Fibroblast of skin of abdomen (primary cell): ENCODE measurements at regions not wholly inside any gene's neighbourhood (a gene's known extent, or its start where the extent isn't known, plus 50 kb on each side); places are given as distances from the start of the nearest gene placed in this dataset.
A peak's percentile ranks its signal among the peaks of the same experiment; 100 is the strongest.

Experiments
- DNase-seq: peaks from one replicate; pipeline ENCODE4 v3.0.0-alpha.2; 2013

DNA sequence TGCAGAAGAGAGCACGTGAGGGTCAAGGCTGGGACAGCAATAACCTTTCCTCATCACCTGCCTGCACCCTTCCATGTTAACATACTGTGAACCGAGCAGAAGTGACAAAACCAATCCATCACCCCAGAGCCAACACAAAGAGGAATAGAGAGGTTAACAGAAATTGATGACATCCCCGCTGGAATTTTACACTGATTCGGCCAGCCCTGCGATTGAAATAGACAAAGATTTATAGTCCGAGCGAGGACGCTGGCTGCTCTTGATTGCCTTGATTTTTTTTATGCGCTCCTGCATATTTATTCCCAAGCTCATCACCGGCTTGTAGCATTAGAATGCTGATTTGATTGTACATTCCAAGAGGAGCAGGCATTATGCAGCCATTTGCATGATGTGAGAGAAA is 729.7 kb downstream of the BCL11B start:
- no peak for DNase-seq

DNA sequence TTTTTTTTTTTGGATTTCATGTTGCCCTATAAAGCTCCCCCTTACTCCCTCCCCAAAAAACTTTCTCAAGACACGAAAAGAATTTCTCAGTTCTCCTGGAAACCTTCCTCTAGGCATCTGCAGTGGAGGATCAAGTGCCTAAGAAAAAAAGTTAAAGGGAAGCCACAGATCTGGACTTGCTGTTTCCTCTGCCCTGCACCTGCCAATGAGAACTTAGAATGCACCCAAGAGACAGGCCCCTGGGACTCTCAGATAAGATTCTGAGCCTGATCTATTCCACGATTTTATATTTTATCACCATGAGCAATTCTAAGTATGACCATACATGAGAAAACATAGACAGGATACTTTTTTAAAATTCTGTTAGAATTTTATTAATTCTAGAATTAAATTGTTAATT is 728.9 kb downstream of the BCL11B start:
- DNase-seq, result no peak

DNA sequence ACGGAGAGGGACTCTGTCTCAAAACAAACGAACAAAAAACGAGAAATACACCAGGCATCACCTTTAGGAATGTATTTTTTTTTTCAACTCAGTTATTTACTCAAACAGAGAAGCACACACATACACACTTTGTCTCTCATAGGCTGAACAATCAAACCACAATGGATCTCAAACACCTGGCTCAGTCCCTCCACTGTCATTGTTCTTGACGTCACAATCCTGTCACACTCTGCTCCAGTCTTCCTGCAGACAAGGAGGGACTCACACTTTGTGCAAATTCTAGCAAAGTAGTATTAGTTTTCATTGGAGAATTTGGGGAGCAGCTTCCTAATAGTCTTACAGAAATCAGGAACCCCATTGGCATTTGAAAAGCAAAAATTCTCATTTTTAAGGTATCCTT is 727.8 kb downstream of the BCL11B start:
- DNase-seq, result no peak

DNA sequence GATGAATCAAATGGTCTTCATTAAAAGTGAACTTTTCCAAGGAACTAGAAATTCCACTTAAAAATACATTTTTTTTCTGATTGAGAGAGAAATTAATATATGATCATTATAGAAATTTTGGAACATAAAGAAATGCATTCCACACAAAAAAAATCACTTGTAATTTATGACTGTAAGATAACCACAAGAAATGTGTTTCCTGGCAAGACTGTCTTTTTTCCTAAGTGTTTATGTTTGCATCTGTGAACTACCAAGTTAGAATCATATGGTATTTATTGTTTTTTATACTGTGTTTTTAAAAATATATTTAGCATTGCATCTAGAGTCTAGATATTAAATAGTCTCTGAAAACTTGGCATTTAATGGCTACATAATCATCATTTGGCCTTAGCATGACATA is 726.8 kb downstream of the BCL11B start:
- DNase-seq, result no peak

DNA sequence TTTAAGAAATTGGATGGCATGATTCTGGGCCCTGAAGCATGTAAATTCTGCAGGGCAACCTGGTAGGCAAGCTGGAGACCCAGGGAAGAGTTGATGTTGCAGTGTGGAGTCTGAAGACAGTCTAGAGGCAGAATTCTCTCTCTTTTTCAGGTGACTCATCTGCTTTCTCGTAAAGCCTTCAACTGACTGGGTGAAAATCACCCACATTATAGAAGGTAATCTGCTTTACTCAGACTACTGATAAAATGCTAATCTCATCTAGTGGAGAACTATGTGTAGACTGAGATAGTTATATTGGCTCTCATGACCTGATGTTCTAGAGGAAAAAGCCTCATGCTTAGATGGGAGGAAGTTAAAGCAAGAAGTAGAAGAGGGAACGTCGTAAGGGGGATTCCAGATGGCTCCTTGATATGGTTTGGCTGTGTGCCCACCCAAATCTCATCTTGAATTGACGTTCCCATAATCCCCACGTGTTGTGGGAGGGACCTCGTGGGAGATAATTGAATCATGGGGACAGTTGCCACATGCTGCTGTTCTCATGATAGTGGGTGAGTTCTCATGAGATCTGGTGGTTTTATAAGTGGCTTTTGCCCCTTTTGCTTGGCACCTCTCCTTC is 723.8 kb downstream of the BCL11B start:
- no peak for DNase-seq

DNA sequence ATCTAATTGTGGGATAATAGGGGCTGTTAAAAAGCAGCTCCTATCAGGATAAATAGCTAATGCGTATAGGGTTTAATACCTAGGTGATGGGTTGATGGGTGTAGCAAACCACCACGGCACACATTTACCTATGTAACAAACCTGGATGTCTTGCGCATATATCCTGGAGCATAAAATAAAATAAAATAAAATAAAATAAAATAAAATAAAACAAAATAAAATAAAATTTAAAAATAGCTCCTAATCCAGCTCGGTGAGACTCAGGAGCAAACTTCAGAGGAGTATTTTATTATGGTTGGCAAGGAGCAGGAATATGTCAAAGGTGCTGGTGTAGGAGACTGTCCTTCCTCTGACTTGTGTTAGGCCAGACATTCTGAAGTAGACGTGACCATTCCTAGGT is 721.0 kb downstream of the BCL11B start:
- no peak for DNase-seq

DNA sequence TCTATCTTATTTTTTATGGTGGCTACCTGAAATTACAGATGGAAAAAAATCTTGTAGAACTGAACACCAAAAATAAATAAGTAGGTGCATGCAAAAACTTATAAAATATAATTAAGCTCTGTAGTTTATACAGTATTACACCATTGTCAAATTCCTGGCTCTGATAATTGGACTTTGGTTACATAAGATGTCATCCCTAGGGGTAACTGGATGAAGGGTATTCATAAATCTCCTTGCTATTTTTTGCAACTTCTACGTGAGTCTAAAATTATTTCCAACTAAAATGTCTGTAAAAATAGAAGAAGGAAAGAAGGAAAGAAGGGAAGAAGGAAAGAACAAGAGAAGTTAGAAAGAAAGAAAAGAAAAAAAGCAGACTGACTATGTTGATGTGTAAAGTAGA is 716.6 kb downstream of the BCL11B start:
- DNase-seq, result no peak

DNA sequence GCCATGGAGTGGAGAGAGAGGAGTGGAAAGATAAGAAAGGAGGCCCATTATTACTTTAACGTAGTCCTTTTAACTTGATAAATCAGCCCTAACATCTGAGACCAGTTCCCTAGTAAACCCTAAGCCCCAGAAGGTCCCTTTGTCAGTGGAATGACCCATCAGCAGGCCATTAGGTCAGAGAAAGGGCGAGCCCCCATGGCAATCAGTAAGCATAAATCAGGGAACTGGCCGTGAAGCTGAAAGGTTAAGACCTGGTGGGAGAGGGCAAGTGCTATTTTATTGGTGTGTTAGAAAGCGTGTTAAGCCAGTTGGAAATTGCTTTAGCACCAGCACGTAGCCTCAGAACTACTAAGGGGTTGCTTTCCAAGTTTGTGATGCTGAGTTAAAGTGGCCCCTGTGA is 708.0 kb downstream of the BCL11B start:
- DNase-seq, result no peak

DNA sequence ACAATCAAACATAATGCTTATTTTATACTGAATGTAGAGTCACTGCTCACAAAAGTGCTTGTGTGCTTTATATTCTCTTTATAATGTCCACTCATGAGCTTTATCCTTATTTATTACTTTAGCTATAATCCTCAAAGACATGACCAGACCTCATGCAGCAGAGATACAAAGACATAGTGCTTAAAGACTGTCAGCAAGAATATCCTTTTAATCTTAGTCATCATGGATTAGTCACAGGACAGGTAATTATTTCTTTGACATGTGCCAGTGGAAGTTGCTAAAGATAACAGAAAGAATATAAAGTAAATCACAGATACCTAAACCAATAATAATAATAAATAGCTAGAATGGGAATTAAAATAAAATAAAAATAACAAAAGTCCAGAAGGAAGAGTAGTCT is 707.5 kb downstream of the BCL11B start:
- DNase-seq, result no peak

DNA sequence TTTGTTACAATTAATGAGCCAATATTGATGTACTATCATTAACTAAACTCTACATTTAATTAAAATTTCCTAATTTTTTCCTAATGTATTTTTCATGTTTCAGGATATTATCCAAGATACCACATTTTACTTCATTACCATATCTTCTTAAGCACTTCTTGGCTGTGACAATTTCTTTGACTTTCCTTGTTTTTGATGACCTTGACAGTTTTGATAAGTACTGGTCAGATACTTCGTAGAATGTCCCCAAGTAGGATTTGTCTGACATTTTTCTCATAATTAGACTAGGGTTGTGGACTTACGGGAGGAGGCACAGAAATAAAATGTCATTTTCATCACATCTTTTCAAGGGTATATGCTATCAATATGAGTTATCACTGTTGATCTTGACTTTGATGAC is 700.9 kb downstream of the BCL11B start:
- DNase-seq, result no peak

DNA sequence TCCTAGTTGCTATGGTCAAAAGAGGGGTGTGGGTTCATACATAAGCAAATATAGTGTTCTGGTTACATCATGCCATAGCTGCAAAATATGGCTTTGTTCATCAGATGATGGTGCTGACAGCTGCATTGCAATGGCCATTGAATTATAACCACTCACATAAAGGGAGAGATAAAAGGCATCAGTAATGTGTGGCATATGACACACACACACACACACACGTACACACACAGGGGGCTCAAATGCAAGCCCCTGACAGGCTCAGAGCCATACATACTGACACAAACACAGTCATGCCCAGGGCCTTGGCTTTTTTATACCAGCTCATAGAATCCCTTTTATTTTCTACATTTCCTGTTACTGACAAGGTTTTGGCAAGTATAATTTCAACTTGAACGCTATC is 698.9 kb downstream of the BCL11B start:
- DNase-seq, result peak; percentile 6

DNA sequence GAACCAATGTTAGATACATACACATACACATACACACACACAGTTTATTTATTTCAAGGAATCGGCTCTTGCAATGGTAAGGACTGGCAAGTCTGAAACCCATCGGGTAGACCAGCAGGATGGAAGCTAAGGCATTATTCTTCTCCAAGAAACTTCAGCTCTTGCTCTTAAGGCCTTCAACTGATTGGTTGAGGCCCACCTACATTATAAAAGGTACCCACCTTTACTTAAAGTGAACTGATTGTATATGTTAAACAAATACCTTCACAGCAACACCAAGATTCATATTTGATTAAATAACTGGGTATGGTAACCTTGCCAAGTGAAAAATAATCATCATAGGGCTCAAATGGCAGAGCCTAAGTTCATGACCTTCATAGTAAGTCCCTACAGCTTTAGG is 695.5 kb downstream of the BCL11B start:
- DNase-seq, result no peak

DNA sequence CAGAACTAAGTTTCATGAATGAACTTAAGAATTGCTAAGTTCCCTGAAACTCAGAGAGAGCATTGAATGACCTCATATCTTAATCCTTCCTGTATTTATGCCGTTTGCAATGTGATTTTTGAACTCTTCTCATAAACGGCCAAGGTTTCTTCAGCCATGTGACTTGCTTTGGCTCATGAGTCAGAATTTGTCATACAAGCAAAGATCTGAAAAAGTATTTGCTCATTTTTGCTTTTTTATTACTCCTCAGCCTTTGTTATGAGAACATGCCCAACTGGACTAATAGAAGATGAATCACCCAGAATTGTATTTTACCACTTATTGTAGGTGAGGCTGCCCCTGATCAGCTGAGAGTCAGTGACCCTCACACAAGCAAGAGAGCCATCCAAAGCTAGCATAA is 693.8 kb downstream of the BCL11B start:
- DNase-seq, result peak; percentile 67

DNA sequence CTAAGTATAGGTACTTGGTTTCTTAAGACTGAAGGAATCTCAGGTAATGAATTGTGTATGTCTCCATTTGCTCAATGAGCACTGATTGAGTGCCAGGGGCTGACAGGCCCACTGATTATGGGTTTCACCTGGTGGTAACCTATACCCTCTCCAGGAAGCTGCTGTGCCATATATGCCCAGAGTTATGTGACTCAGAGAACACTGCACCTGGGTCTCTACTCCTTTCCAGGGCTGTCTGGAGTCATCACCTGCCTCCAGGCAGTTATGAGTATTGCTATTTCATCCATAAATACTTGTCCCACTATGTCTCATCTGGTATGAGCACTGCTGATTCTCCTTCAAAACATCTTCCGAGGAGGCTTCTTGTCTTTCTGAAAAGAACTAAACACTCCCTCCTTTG is 692.9 kb downstream of the BCL11B start:
- no peak for DNase-seq

DNA sequence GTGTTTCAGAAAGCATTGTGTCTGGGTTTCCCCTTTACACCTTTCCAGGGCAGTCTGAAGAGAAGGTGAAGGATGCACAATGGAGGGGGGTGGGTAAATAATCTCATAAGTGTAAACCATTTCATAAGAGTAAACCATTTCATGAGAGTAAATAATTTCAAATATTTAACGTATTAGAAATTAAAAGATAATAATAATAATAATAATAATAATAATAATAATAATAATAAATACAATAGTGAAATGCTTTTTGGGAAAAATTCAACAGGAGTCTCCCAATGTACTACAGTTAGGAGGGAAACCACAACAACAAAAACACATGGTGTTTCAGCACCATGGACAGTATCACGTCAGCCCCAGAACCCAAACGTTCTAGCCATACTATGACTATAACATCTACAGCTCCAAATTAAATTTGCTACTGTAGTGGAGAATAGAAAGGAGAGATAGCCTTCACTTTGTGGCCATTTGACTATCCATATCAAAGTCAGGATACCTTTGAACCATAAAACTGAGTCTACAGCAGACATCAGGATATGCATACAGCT is 691.8 kb downstream of the BCL11B start:
- peak; percentile 37 for DNase-seq

DNA sequence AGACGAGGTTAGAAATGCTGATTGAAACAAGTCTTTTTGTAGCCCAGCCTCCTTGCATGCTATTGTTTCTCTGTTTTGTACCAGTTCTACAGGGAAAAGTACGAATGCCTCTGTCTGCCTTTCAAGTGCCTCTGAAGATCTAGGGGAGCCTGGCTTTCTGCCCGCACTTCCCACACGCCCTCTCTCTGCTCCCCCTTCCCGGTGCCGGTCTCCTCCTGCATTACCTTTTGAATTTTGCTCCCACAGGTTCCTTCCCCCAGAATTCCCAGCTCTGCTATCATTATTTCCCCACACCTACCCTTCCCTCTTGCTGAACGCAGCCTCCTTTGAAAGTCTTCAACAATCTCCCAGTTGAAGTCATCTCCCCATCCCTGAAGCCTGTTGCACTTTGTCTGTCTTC is 689.7 kb downstream of the BCL11B start:
- no peak for DNase-seq

DNA sequence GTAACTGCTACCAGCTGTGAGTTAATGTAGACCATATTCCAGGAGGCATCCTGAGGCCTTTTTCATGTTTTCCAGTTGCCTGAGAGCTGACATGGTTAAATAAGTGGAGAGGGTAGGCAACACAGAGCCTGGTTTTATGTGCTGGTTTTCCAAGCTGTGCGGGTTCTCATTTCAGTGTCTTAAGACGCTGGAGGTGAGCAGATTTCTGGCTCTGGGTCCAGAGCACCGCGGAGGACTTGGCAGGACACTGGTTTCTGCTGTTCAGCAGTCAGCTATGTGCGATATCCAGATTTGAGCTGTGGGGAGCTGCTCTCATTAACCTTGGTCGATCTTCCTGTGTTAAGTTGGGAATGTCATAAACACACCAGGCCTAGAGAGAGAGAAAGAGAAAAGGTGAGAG is 680.8 kb downstream of the BCL11B start:
- no peak for DNase-seq

DNA sequence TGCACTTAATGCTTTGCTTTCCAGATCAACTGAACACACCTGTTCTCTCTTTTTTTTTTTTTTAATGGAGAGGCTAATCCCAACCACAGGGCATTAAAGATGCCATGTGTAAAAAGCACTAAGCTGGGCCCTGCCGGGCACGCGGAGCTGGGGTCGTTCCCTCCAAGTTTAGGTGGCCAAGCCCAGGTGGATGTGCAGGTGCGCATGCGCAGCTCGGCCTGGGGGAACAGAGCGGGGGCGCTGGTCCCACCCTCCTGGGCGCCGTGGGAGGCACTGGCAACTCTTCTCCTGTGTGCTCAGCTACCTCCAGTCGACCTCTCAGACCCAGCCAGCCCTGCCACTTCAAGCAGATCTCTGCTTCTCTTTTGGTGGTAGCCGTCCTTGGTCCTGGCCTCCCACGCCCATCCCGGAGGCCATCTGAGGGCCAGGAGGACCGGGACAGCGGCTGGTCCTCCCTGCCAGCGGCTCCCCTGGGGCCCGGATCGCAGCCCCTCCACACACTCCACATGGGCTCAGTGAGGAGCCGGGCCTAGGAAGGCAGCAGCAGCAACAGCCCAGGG is 679.3 kb downstream of the BCL11B start:
- no peak for DNase-seq

DNA sequence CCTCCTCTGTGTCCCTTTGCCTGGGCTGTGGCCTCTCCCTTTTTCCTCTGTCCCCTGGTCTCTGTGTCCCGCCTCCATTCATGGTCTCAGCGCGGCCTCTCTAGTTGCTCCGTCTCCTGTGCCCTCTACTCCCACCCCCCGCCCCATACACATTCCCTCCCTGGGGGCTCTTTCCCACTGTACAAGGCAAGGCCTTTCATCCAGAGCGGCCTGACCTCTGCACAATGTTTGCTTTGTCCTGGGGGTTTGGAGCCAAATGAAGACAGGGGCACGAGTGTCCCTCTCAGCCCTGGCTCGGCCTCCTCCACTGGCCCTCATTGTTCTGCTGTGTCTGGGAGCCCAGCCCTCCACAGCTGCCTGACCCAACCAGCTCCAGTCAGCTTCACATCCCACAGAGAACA is 678.6 kb downstream of the BCL11B start:
- DNase-seq, result no peak

DNA sequence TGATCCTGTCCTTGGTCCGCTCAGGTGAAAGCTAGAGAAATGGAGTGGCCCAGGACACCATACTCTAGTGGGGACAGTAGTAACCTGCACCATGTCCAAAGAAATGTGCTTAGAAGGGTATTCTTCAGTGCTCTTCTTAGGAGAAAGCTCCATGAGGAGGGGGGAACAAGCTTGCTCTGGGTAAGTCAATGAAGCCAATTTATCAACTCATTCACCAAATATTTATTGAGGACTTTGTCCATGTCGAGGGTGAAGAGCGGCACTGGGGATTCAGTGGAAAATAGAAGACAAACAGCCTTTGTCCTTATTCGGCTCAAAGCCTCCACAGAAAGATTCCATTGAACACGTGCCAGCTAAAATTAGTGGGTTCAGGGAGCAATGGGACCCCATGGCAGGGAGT is 677.8 kb downstream of the BCL11B start:
- no peak for DNase-seq

DNA sequence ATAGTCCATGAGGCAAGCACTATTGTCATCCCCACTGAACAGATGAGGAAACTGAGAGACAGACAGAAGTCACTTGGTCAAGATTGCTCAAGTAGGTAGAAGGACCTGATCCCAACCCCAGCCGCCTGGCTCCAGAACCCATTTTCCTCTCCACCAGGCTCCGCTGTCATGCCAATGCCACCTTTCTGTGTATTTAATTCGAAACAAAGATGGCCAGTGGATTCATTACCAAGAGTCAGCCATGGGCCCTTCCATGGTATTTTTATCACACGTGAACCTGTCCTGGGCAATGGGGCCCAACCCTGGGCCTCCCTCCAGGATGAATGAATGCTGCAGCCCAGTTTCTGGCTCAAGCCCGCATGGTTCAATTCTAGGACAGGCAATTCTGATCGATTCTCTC is 673.4 kb downstream of the BCL11B start:
- DNase-seq, result no peak

DNA sequence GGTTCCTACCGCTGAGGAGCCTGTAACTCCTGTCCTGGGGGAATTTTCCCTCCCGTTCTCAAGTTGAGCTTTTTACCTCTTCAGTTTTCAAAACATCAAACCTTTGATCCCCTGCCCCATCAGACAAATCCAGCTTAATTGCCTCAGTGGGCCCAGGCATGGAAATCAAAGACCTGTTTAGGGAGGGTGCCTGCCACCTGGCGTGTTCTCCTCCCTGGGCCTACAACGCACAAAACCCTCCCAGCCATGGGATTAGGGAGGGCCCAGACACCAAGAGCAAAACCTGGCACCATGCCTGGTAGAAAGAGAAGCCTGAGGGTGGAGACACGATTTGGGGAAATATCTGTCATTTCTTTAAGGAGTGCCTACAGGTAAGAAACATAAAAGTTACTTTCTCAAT is 672.9 kb downstream of the BCL11B start:
- DNase-seq, result no peak

DNA sequence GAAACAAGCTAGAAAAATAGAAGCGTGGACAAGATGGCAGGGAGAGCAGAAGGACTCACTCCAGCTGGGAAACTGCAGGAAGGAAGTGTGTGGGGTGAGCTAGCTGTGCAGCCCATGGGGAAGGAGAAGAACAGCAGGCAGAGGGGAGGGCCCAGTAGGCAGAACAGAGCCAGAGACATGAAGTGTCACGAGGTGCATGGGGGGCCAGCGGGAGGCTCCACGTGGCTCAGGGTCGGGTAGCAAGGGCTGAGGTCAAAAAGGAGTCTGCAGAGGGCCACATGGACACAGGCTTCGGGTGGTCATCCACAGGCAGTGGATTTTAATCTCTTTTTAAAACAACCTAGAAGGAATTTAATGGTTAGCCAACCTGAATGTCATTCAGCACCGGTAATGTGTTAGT is 669.0 kb downstream of the BCL11B start:
- DNase-seq, result no peak

DNA sequence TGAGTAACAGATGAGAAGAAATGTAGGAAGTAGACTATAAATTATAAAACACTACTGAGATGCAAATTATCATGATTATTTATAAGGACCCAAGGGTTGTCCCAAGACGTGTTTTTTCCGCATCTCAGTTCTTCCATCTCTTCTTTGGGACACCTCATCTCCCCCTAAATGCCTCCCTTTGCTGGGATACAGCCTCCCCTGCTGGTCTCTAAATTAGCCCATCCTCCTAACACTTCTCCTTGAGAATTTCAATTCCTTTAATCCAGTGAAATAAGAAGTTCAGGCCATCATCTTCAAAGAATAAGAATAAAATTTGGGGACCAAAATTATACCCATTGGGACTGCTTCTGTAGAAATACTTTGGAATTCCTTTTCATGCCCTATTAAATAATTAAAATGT is 667.0 kb downstream of the BCL11B start:
- DNase-seq, result no peak

DNA sequence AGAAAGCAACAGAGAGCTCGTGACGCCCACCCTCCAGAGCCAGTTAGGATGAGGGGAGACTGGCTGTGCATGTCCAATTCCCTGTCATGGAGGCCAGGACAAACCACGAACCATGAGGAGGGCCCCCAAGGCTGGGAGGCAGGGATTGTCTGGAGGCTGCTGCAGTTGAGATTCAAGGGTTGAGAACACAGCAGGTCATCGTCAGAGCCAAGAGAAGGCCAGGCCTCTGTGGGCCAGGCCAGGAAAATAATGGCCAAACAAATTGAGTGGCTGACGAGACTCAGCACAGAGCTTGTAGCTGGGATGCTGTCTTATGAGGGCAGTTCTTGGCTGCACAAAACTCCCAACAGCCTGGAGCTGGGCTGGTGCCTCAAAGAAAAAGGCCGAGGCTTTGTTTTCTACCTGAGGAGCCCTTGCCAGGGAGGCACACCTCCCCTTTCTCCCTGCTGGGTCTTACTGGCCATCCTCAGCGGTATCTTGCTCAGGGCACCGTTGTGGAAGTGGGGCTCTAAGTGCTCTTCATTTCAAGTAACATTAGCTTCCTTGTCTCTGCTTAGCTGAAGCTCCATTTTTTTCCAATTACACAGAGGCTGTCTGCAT is 665.9 kb downstream of the BCL11B start:
- no peak for DNase-seq
